ENCODE measurements at regions not wholly inside any gene's neighbourhood (a gene's known extent, or its start where the extent isn't known, plus 50 kb on each side); places are given as distances from the start of the nearest gene placed in this dataset.

DNA sequence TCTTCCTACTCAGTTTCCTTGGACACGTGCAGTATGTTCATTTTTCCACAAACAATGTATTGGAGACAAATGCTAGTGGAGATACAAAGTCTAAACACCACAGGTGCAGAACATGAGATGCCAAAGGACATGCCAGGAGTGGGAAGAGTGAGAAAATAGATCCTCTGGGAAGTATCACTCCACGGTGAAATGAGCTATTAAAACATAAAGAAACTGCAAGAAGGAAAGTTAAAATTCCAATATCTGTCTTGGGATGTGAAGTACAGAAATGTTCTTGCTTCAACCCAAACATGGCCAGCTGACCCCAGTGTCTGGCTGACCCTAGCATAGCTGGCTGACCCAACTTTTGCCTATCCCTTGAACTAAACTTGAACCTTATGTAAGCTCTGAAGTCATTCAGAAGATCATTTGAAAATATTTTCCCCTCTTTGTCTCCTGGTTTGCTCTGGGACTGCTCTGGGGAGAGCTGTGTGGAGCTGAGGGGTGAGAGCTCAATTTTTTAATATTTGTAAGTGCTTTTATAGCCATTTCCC, 59.5 kb downstream of the FZD1 start:
- DNase-seq, result no peak

DNA sequence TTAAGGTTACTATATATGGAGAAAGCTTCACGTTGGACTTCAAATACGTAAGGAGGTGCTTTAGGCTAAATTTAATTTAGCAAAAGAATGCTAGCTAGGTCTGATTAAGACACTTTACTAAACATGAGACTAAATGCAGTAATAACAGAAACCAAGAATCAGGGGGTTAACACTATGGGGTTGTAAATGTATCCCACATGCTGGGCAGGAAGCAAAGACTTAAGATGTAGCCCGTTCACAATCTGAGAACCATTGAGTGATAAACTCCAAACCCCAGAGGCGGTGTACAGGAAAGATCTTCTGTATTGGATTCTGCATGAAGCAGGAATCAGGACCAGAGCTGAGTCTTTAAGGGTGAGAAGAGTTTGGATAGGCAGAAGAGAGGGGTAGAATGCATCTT, 60.4 kb downstream of the FZD1 start:
- no peak for DNase-seq

DNA sequence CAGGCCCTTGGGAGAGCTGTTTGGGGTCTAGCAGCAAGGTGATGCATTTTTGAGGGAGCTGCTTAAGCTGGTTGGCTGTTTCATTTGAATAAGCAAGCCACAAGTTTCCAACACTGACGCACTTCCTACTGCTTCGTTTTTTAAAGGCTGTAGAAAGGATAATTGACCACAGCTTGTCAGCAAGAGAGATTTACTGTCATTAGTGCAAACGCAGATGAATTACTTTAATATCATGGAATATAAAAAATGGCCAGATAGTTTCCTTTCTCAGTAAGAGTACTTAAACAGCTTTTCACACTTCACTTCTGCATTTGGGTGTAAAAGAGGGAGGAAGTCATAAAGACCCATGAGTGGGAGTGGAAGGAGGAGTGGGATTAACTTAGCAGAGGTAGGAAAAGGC, 61.5 kb downstream of the FZD1 start:
- no peak for DNase-seq

DNA sequence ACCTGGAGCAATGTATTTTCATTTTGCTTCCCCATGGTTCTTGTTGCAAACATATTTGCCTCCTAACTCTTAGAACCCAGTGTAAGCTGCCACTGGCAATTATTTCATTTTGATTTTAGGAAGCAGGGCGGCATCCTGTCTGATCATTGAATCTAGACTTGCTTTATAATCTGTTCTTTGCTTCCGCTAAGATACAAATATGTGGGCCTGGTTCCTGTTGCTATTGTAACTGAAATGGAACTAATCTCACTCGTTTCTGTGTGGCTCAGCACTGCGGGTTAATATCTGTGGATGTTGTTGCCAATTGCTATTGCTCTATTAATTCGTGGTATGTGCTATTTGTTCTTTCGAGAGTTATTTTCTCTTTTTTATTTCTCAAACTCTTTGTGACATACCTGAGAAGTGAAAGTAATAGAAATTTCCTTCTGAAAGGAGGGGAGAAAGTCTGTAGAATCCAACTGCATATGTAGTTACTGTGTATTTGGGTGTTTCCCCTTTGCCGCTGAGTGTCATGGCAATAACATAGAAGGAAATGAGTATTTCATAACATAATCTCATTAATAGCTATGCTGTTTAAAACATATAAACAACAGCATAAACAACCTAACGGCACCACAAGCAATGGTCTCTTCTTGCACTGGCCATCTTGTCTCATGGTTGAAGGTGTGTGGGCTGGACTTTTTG, 62.4 kb downstream of the FZD1 start:
- DNase-seq, result no peak

DNA sequence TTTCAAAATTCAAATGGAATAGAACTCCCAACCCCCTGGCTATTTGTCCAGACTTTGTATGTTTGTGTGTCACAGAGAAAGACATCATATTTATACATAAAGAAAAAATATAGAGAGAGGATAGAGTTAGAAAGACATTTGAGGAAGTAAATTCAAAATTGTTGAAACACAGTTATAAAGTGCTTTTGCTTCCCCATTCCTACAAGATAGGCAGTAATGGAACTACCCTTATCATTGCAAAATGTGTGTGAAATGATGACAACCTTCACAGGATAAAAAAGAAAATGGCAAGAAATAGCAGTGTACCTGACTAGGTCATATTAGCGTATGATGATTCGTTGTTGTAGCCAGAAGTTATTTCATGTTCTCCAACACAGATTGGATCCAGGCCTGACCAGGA, 63.1 kb downstream of the FZD1 start:
- no peak for DNase-seq

DNA sequence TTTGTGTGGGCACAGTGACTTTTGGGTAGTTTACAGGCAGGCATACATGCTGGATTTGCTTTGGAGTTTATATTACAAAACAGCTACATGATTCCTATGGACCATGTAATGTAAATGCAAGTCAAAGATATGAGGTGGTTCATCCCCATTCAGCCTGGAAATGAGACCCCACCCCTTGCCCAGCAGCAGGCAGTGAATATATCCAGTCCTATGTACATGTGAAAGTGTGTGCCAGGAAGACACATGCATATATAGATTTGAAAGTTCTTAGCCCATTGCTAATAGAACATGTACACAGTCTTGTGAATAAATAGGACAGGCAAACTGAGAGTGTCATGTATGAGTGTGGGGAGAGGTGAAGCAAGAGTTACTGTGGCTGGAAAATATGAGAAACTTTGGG, 65.3 kb downstream of the FZD1 start:
- no peak for DNase-seq

DNA sequence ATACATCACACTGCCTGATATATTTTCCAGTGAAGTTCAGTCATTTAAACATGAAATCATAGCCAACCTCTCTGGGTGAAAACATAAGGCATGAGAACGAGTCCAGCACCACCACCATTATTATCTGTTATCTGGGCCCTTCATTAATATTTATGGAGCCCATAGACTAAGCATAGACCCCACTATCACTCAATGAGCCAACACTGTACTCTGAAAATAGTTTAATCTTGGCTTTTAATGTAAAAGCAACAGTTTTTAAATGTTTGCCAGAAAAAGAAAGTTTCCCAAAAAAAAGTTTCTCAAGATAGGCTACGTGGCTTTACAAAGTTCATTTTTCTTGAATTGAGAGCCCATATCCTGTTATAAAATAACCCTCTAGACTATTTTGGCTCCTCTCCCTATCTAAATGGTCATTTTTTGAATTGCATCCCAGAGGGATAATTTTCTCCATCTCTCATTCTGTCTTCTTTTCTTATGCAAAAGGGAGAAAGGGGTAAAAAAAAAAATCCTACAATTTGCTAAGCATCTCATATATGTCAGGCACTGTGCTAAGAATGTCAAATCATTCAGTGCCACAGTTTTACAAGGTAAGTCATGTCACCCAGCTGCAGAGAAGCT, 66.1 kb downstream of the FZD1 start:
- DNase-seq, result no peak

DNA sequence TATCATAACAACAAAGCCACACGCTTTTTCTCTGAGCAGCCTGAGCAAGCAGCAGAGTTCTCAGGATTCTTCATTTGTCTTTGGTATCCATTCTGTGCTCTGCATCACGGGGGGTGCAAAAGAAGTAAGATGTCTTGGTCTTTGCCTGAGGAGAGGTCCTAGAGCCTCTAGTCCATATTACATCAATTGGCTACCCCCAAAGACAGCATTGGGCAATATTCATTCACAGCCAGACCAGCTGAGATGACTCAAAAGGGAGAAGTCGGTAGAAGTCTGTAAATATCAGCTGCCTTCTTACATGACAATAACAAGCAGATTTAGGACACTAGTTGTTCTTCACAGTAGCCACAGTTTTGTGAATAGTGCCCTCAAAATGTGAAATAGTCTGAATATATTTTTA, 66.6 kb downstream of the FZD1 start:
- DNase-seq, result no peak

DNA sequence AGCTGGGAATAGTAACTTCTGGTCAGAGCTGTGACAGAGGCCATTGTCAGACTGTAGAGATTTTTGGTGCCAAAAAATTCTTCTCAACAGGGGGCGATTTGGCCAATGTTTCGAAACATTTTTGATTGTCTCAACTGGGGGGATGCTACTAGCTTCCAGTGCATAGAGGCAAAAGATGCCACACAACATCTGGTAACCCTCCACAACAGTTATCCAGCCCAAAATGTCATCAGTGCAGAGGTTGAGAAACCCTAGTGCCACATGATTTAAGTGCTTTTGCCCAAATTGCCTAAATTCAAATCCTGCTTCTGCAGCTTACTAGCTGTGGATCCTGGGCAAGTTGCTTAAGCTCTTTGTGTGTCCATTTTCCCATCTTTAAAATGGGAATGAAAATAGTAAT, 71.9 kb downstream of the FZD1 start:
- no peak for DNase-seq

DNA sequence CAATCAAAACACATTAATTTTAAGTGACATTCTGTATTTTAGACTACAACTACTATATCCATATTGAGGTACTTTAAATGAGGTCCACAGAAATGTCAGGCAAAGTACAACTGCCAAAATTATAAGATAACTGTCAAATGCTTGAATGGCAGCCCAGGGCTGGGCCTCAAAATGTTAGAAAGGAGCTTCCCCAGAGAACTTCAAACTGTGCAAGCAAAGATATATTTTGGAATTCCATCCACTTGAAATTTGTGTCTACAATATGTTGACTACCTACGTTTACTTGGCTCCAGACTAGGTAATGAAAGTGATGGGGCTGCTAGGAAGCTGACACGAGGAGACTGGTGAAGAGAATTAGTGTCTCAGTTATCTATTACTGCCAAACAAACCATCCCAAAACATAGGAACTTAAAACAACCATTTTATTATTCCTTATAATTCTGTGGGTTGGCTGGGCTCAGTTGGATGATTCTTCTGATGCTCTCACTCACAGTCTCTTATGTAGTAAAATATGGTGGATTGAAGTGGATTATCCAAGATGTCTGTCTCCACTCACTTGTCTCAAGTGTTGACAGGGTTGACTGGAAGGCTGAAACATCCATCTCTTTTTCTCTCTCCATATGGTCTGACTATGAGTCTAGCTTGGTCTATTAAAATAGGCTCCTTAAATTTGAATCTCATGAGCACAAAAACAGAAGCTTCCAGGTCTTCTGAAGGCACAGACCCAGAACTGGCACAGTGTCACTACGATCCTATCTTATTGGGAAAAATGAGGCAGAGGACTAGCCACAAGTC, 74.2 kb downstream of the FZD1 start:
- no peak for DNase-seq

DNA sequence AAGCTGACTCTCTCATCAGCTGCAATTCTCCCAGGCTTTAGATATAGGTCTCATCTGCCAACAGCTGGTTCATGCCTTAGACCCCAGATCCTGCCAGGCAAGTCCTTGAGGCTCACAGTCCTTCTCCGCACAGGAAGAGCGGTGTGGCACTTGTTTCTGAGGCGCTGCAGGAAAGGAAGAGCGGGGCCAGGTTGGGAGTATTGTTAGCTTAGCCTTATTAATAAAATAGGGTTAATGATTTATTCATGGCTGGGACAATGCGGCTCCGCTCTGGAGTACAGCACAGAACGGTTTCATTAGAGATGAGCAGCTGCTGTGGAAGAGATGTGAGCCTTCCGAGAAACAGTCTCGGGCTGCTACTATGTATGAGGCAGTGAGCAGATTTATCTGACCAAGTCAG, 78.1 kb downstream of the FZD1 start:
- no peak for DNase-seq

DNA sequence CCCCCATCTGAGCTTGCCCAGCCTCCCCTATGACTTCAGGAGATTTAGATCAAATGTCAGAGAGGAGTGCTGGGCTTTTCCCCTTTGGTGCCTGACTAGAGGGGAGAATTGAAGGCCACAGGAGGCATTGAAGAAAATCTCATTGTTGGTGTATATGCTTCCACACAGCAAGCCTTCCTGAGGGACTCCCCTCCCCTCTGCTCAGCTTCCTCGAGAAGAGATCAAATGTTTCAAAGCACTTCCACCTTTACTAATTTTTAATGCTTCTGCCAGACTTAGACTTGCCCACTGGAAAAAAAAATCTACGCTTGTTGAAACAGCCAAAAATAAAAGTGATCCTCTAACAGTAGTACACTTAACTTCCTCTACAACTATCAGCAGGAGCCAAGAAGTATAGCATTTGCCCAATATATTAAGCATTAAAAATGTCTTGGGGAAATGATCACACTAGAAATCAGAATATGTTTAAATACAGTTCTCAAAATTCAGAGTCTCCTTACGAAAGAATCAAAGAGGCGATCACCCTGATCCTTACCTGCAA, 79.3 kb downstream of the FZD1 start:
- DNase-seq, result no peak

DNA sequence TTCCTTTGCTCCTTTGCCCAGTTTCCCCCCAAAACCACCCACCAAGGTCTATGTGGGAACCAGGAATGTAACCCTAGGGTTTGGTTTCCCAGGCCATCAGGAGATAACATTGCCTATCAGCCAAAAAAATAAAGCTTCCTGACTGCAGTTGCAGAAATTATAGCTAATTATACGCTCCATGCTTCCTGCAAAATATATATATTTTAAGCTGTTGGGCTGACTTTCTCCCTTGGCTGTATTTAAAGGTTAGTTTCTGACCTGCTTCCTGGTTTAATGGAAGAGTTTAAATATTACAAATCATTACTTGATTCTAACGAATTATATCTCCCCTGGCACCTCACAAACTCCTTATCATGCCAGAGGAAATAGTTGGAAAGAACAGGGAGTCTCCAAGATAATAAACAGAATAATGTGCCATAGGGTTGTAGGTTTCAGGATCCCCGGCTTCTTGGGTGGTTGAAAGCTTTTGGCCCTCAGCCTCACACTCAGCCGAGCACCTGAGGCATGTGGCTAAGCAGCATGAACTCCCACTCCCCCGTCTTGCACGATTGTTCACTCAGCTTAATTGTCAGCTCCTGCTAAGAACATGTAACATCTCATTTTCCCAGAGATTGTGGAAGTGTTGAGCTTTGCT, 79.9 kb downstream of the FZD1 start:
- no peak for DNase-seq

DNA sequence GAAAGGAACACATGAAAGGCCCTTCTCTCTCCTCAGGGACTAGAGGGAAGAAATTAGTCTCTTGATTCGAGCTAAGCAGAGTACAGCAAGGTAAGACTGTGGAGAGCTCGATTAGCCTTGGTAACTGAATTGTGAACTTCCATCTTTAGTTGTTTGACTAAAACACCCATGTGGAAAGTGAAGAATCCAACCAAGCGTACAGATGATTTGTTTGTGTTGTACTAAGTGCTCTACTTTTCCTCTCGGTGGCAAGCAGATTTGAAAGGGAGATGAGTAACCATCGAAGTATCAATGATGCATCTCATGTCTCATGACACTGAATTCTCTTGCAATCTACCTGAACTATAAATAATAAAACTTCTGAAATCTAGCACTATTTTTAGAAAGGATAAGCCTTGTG, 80.7 kb downstream of the FZD1 start:
- DNase-seq, result no peak

DNA sequence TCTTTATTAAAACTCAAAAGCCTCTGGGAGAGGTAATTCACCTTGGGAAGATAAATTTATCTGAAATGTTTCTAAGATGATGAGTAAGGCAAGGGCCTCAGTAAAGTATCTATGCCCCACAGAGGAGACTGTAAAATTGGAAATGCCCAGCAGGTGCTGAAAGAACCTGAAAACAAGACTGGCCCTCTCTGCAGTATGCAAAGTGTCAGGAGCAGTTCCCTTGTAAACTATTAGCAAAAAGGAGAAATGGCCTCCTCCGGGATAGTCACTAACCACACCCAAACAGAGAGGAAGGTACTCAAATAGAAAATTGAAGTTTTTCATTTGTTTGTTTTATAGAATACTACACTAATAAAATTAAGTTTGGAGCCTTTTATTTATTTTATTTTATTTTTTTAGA, 81.2 kb downstream of the FZD1 start:
- DNase-seq, result no peak

DNA sequence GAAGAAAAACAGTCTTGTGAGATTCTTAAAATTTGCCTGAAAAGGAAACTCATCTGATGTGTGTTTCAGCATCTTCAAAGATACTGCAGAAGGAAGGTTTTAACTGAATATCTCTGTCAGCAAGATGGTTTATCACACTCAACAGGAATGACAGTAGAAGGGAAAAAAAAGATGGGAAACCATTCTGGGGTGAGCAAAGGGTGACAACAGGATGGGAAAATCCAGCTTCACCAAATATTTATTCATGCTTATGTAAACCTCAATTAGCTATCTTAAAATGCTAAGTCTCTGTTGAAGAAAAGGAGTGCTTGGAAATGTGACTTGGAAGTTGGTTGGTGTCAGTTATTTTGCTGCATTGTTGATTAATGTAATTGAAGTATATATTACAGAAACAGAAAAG, 82.2 kb downstream of the FZD1 start:
- no peak for DNase-seq

DNA sequence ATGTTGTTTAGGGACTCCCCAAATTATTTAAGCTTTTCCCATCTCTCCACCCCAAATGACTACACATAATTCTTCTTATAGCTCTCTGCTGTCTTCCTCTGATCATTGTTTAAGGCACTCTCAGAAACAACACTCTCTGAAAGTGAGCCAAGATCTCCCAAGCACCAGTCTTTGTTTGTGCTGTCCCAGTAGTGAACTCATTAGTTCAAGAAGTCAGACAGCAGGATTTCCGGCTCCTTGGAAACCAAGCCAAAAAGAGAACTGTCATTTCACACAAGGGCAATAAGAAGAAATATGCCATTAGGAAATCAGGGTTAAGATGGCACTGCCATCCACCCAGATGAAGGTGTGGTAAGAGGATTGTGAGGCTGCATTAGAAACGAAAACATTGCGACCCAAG, 83.1 kb downstream of the FZD1 start:
- no peak for DNase-seq

DNA sequence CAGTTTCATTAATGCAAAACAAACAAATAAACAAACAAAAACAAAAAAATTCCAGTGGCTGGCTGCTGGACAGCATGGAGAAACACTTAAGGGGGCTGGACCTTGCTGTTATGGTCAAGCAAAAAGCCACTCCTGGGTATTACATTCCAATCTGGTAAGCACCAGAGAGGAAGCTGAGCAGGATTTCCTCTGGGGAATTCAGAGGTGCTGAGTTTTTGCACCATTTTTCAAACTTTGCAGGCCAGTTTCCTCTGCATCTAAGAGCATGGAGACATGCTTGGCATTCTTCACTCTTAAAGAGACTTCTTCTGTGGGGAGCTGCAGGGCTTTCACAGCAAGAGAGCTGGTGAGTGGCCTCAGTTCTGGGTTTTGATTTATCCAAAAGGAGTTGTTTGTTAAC, 84.5 kb downstream of the FZD1 start:
- no peak for DNase-seq

DNA sequence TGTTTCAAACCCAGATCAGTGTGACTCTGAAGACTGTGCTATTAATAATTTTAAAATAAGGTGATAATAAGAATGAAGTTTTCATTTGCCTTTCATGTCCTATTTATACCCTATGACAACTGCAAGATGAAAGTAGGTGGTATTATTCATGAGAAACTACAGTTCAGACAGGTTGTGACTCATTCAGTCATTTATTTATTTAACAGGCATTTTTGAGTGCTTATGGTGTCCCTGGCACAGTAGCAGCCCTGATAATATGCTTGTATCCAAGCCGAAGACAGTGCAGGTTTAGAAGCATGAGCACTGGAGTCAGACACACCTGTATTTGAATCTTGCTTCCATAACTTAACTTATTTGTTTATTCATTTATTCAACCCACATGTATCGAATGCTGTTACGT, 87.1 kb downstream of the FZD1 start:
- DNase-seq, result no peak

DNA sequence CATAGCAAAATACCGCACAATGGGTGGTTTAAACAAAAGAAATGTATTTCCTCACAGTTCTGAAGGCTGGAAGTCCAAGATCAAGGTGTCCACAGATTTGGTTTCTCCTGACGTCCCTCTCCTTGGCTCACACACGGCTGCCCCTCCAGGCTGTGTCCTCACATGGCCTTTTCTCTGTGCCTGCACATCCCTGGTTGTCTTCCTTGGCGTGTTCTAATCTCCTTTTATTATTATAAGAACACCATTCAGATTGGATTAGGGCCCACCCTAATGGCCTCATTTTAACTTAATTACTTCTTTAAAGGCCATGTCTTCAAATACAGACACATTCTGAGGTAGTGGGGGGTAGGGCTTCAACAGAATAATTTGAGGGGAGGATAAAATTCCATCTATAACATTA, 87.9 kb downstream of the FZD1 start:
- DNase-seq, result no peak

DNA sequence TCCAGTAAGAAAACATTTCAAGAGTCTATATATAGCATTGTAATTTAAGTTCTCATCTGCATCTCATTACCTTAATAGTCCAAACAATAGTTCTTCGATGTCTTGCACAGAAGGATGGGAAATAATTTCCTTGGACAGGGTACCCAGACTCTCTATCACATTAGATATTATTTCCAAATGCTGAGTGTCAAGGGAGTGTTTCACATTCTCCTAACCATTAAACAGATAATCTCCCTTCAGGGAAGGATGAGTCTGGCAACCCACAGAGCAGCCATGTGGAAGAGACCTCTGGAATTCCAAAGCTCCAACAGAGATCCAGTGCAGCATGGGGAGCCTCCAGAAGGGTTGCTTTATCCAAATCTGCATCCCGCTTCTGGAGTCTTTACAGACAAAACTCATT, 89.6 kb downstream of the FZD1 start:
- no peak for DNase-seq

DNA sequence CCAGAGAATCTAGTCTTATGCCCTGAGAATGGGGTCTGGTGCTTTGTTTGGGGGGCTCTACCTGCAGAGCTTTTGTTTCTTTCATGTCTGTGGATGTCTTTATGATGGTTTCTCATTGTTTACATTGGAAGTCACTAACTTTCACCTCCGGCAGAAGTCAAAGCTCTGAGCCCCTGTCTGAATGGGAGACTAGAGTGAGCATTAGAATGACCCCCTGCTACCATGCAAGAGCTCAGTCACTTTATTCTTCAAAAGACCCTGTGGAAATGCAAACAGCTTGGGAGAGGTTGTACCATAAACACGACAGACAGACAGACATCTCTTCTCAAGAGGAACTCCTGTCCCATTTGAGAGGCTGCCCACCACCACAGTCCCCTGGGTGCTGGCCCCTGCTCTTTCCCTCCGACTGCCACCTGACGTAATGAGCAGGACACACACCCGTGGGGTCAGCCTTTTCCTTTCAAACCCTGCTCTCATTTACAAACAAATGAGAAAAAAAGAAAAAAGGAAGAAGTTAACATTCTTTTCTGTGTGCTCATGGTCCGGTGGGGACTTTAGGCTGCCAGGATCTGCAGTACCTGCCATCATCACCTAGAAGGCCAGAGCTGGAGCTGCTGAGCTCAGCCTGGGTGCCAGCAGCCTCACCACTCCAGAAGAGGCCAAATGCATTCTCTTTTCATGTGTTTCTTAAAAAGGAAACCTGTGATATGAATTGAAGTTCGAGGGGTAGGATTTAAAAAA, 91.6 kb downstream of the FZD1 start:
- no peak for DNase-seq

DNA sequence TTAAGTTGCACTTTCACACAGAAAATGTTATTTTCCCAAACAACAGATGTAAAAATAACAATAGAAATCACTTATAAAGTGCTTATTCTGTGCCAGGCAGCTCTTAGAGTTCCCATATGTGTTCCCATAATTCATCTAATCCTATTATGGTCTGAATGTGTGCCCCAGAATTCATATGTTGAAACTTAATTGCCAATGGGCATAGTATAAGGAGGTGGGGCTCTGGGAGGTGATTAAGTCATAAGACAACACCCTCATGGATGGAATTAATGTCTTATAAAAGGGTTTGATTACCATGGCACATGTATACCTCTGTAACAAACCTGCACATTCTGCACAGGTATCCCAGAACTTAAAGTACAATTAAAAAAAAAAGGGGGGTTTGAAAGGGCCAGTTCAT, 92.7 kb downstream of the FZD1 start:
- no peak for DNase-seq
